NB4 (cell line): ENCODE measurements at regions not wholly inside any gene's neighbourhood (a gene's known extent, or its start where the extent isn't known, plus 50 kb on each side); places are given as distances from the start of the nearest gene placed in this dataset.

ENCODE experiments used
- CTCF ChIP-seq: IDR thresholded peaks from one replicate; pipeline ENCODE4 v1.5.1; 2012; ENCODE audit warnings: low read depth, low read length
- MAX ChIP-seq: IDR thresholded peaks from 2 replicates; pipeline ENCODE4 v1.6.1; 2011; ENCODE audit warnings: low read depth, low read length
- POLR2A ChIP-seq: IDR thresholded peaks from 2 replicates; pipeline ENCODE4 v1.6.1; 2011; ENCODE audit warnings: mild to moderate bottlenecking; ENCODE audit not compliant: insufficient read length; ENCODE audit errors: extremely low read depth

GRCh38 chr2:75788902-75789301 lies 78.2 kb upstream of the GCFC2 start:
- TF ChIP-seq CTCF (no peak), POLR2A (no peak), MAX (no peak)
